Parathyroid adenoma (tissue), 2 donors: ENCODE measurements at regions not wholly inside any gene's neighbourhood (a gene's known extent, or its start where the extent isn't known, plus 50 kb on each side); places are given as distances from the start of the nearest gene placed in this dataset.

ENCODE experiments used
- H2AFZ ChIP-seq: fragments of 300-600 bp; sonication (generic); one replicate; pipeline ENCODE4 v1.7.0; 2017; ENCODE audit warnings: antibody characterized with exemption, mild to moderate bottlenecking
- H3K27ac ChIP-seq: fragments of 300-600 bp; sonication (generic); one replicate; pipeline ENCODE4 v1.7.0; 2017
- H3K27me3 ChIP-seq: fragments of 300-600 bp; sonication (generic); one replicate; pipeline ENCODE4 v1.7.0; 2017; ENCODE audit warnings: low read length; ENCODE audit not compliant: control insufficient read depth, insufficient read depth
- H3K36me3 ChIP-seq: fragments of 300-600 bp; sonication (generic); one replicate; pipeline ENCODE4 v1.7.0; 2017; ENCODE audit warnings: low read length; ENCODE audit not compliant: control insufficient read depth, insufficient read depth
- H3K4me1 ChIP-seq: fragments of 300-600 bp; sonication (generic); one replicate; pipeline ENCODE4 v1.7.0; 2017; ENCODE audit warnings: control low read depth
- H3K4me2 ChIP-seq: fragments of 300-600 bp; sonication (generic); one replicate; pipeline ENCODE4 v1.7.0; 2017; ENCODE audit warnings: low read length
- H3K4me3 ChIP-seq: fragments of 300-600 bp; sonication (generic); one replicate; pipeline ENCODE4 v1.7.0; 2017; ENCODE audit warnings: low read depth, low read length
- H3K79me2 ChIP-seq: fragments of 300-600 bp; sonication (generic); one replicate; pipeline ENCODE4 v1.7.0; 2017; ENCODE audit warnings: control low read depth
- H3K9ac ChIP-seq: fragments of 300-600 bp; sonication (generic); one replicate; pipeline ENCODE4 v1.7.0; 2017; ENCODE audit warnings: mild to moderate bottlenecking
- H3K9me3 ChIP-seq: fragments of 300-600 bp; sonication (generic); one replicate; pipeline ENCODE4 v1.7.0; 2017; ENCODE audit warnings: low read length; ENCODE audit not compliant: control insufficient read depth
- CTCF ChIP-seq: fragments of 300-600 bp; sonication (generic); IDR thresholded peaks from one replicate; pipeline ENCODE4 v1.7.0; 2017; ENCODE audit warnings: antibody characterized with exemption, mild to moderate bottlenecking
- donor health status: primary hyperparathyroidism.

- H3K27ac ChIP-seq = no peak overlapping the region
- H3K9ac ChIP-seq = no peak overlapping the region
- H3K79me2 ChIP-seq = no peaks in the 10 kb centered on the region
- TF ChIP-seq CTCF = no peak
- H3K36me3 ChIP-seq = no peaks in the 10 kb centered on the region
- no peaks in the 10 kb centered on the region for H3K27me3 ChIP-seq
- H3K4me3 ChIP-seq = no peak overlapping the region
- H2AFZ ChIP-seq = no peak overlapping the region
- no peaks in the 10 kb centered on the region for H3K9me3 ChIP-seq
- H3K4me1 ChIP-seq = peaks cover 4% of the 10 kb centered on the region
- H3K4me2 ChIP-seq = no peak overlapping the region
These were observed 315.5 kb downstream of the GPATCH2 start for GRCh38 chr1:217315346-217315745.

- H3K4me1 ChIP-seq = peaks cover 4% of the 10 kb centered on the region
- no peak overlapping the region for H3K9ac ChIP-seq
- no peak overlapping the region for H3K27ac ChIP-seq
- H3K9me3 ChIP-seq = no peaks in the 10 kb centered on the region
- H3K4me3 ChIP-seq = no peak overlapping the region
- TF ChIP-seq CTCF = no peak
- no peaks in the 10 kb centered on the region for H3K79me2 ChIP-seq
- H2AFZ ChIP-seq = no peak overlapping the region
- H3K36me3 ChIP-seq = no peaks in the 10 kb centered on the region
- no peak overlapping the region for H3K4me2 ChIP-seq
- no peaks in the 10 kb centered on the region for H3K27me3 ChIP-seq
These were observed 317.8 kb downstream of the GPATCH2 start for GRCh38 chr1:217313096-217313495.

- no peak overlapping the region for H3K4me3 ChIP-seq
- H3K4me2 ChIP-seq = no peak overlapping the region
- H3K79me2 ChIP-seq = no peaks in the 10 kb centered on the region
- H2AFZ ChIP-seq = no peak overlapping the region
- no peaks in the 10 kb centered on the region for H3K9me3 ChIP-seq
- peak; percentile 37 for TF ChIP-seq CTCF
- no peaks in the 10 kb centered on the region for H3K27me3 ChIP-seq
- H3K27ac ChIP-seq = no peak overlapping the region
- H3K4me1 ChIP-seq = peaks cover 4% of the 10 kb centered on the region
- no peaks in the 10 kb centered on the region for H3K36me3 ChIP-seq
- no peak overlapping the region for H3K9ac ChIP-seq
These were observed 319.1 kb downstream of the GPATCH2 start for GRCh38 chr1:217311766-217312165.

- no peaks in the 10 kb centered on the region for H3K9me3 ChIP-seq
- no peak overlapping the region for H3K27ac ChIP-seq
- TF ChIP-seq CTCF = no peak
- no peaks in the 10 kb centered on the region for H3K36me3 ChIP-seq
- no peaks in the 10 kb centered on the region for H3K27me3 ChIP-seq
- no peak overlapping the region for H3K4me3 ChIP-seq
- no peak overlapping the region for H3K9ac ChIP-seq
- H3K4me1 ChIP-seq = peaks cover 4% of the 10 kb centered on the region
- H3K79me2 ChIP-seq = no peaks in the 10 kb centered on the region
- no peak overlapping the region for H3K4me2 ChIP-seq
- no peak overlapping the region for H2AFZ ChIP-seq
These were observed 319.6 kb downstream of the GPATCH2 start for GRCh38 chr1:217311269-217311668.

- no peak overlapping the region for H3K9ac ChIP-seq
- no peaks in the 10 kb centered on the region for H3K36me3 ChIP-seq
- H3K4me2 ChIP-seq = no peak overlapping the region
- no peaks in the 10 kb centered on the region for H3K9me3 ChIP-seq
- H2AFZ ChIP-seq = no peak overlapping the region
- TF ChIP-seq CTCF = no peak
- no peaks in the 10 kb centered on the region for H3K79me2 ChIP-seq
- peaks cover under 1% of the 10 kb centered on the region for H3K4me1 ChIP-seq
- no peaks in the 10 kb centered on the region for H3K27me3 ChIP-seq
- no peak overlapping the region for H3K4me3 ChIP-seq
- no peak overlapping the region for H3K27ac ChIP-seq
These were observed 349.6 kb downstream of the GPATCH2 start for GRCh38 chr1:217281332-217281731.
